SH-SY5Y (cell line): ENCODE measurements at regions not wholly inside any gene's neighbourhood (a gene's known extent, or its start where the extent isn't known, plus 50 kb on each side); places are given as distances from the start of the nearest gene placed in this dataset.

Experiments used
- GATA2 ChIP-seq: IDR thresholded peaks from 2 replicates; pipeline ENCODE4 v1.6.1; 2011; ENCODE audit warnings: mild to moderate bottlenecking, low read depth, low read length
- GATA3 ChIP-seq: IDR thresholded peaks from 2 replicates; pipeline ENCODE4 v1.6.1; 2011; ENCODE audit warnings: low read depth, mild to moderate bottlenecking, low read length, moderate library complexity

DNA sequence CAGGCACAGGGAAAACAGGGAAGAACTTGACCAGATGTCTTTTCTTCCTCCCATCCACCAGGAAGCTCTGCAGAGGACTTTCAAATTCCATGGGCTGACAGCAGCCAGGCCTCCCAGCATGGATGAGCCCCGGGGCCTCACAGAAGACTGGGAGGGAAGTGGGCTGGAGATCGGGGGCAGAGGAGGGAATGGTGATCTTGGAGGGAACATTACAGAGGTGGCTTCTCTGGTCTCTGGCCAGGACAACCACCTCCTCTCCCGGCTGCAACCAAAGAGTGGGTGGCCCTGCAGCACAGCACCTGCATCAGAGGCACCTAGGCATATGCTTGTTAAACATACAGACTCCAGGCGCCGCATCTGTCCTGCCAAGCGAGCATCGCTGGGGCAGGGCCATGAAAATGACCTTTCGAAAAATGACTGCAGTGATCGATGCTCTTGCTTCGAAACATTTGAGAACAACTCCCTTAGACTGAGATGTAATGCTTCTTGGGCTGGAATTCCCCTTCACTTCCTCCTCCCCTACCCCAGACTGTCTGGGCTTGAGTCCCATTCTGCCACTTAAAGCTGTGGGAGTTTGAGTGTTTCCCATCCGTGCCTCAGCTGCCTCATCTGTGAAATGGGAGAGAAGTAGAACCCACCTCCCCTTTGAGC lies 68.7 kb upstream of the UNC5A start:
- no peak for TF ChIP-seq GATA2
- TF ChIP-seq GATA3, result no peak
